ENCODE measurements at regions not wholly inside any gene's neighbourhood (a gene's known extent, or its start where the extent isn't known, plus 50 kb on each side); places are given as distances from the start of the nearest gene placed in this dataset.

DNA sequence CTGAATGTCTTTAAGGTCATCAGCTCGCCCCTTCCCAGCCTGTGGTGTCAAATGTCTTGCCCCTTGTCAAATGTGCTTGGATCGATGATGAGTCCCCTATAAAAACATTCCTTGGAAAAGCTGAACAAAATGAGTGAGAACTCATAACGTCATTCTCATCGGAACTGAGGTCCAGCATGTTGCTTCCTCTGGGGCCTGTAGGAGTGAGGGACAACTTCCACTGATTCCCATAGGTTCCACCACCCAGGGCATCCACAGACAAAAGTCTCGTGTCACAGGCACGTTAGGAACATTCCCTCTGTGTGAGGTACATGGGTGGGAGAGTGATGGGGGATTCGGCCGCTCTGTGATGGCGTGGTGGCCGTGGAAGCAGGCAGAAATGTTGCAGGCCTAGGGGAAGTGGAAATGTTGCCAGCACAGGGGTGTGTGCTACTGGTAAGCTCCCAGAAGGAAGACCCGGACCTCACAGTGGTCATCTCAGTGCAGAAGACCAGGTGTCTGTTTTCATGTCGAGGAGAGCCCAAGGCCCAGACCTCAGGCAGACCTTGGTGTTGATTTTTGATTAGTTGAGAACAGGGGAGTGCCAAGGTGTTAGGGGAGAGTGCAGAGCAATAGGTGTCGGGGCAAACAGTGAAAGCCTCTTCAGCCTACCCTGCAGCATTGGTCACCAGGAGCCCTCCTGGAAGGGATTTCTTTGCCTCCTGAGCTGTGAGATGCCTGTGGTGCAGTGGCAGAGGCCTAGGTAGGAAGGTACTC is 96.8 kb downstream of the SNRPN start:
- Histone ChIP-seq H3K36me3 (peaks cover 0 to 18% (median 0%) of the 10 kb centered on the region in 4 donors), H3K4me3 (no peak overlapping the region), H3K27me3 (no peaks in the 10 kb centered on the region), H3K27ac (no peak overlapping the region), H3K9me3 (peaks cover 4 to 45% (median 15%) of the 10 kb centered on the region in 4 donors), H3K4me1 (no peaks in the 10 kb centered on the region)
- 78% methylated on average over 9 of the region's 13 CpGs for WGBS (ENCODE audit: insufficient coverage, low coverage, low lambda C conversion rate, missing lambda C conversion rate)
- ATAC-seq (no peak), DNase-seq (peak in 2 of 3 donors; percentile 22 to 23)
- TF ChIP-seq, protein P1, sequence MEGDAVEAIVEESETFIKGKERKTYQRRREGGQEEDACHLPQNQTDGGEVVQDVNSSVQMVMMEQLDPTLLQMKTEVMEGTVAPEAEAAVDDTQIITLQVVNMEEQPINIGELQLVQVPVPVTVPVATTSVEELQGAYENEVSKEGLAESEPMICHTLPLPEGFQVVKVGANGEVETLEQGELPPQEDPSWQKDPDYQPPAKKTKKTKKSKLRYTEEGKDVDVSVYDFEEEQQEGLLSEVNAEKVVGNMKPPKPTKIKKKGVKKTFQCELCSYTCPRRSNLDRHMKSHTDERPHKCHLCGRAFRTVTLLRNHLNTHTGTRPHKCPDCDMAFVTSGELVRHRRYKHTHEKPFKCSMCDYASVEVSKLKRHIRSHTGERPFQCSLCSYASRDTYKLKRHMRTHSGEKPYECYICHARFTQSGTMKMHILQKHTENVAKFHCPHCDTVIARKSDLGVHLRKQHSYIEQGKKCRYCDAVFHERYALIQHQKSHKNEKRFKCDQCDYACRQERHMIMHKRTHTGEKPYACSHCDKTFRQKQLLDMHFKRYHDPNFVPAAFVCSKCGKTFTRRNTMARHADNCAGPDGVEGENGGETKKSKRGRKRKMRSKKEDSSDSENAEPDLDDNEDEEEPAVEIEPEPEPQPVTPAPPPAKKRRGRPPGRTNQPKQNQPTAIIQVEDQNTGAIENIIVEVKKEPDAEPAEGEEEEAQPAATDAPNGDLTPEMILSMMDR (IDR thresholded peaks at IDR 0.05), result no peak
- no peak for TF ChIP-seq POLR2A (IDR thresholded peaks at IDR 0.05)
- intact Hi-C loops (cut with DNase I), result no loop called here

DNA sequence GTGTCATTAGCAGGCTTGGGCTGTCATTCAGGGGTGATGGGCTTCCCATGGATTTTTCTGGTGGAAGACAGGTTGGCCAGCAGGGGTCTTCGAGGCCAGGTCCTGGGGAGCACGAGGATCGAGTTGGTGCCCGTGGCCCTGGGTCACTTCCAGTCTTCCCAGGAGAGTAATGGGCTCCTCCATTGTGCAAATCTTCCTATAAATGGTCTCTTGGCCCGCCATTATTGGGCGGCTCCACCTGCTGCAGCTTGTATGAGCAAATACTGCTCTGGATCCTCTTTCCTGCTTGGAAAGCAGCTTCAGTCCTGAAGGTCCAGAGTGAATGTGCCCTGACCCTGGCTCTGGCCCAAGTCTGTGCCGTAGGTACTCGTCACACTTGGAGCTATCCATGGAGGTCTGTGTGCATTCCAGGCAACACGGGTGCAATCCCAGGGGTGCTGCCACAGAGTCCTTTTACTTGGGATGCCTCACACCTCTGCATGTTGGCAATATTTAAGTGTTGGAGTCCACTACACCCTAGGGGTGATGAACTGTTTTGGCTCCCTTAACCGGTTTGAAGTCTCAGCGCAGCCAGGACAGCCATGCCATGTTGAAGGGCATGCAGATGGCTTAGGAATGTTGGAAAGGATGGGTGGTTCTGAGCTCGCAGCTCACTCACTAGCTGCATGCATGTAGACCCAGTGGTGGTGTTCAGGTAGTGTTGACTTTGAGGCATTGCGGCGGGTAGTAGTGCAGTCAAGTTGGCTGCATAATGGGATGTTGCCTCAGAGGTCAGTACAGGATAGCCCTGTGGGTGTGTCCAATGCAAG is 97.6 kb downstream of the SNRPN start:
- no peak for ATAC-seq
- peak in 2 of 3 donors; percentile 22 to 30 for DNase-seq
- Histone ChIP-seq H3K27me3 (no peaks in the 10 kb centered on the region), H3K9me3 (peaks cover 4 to 46% (median 16%) of the 10 kb centered on the region in 4 donors), H3K36me3 (peaks cover 0 to 25% (median 0%) of the 10 kb centered on the region in 4 donors), H3K4me1 (no peaks in the 10 kb centered on the region), H3K4me3 (no peak overlapping the region), H3K27ac (no peak overlapping the region)
- TF ChIP-seq POLR2A (IDR thresholded peaks at IDR 0.05), result no peak
- TF ChIP-seq, protein P1 (IDR thresholded peaks at IDR 0.05), result no peak
- 73% methylated on average over 4 of the region's 14 CpGs for WGBS (ENCODE audit: insufficient coverage, low coverage, low lambda C conversion rate, missing lambda C conversion rate)
- intact Hi-C loops (cut with DNase I), result no loop called here

DNA sequence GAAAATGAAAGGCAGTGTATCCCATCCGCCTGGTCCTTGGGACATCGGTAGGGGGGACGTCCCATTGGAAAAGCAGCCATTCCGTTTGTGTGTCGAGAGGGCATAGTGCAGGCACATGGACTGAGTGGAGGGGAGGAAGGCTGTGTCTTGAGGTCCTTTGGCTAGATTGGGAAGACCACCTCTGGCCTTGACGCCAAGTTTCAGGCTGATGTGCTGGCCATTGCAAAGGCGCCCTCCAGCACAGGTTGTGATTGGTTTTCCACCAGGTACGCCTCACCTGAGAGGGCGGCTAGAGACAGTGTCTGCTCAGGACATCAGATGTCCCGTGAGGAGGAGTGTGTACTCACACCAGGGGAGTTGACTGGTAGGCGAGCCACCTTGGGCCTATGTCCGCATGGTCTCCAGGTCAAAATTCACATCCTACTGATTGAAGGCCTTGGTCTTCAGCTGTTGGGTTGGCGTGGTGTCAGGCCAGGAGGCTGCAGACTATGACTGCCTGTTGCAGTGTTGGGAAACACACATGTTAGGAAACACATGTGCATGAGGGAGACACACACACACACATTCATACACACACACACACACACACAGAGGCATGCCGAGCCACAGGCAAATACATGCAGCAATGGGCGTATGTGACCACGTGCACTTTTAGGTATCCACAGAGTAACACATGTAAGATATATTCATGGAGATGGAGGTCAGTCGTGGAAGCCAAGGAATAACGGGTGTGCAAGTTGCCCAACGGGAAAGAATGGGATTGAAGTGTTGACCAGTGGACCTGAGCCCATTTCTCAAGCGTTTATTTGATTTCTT is 98.4 kb downstream of the SNRPN start:
- DNase-seq, result peak in 2 of 3 donors; percentile 14 to 28
- Histone ChIP-seq H3K27ac (no peak overlapping the region), H3K4me3 (no peak overlapping the region), H3K9me3 (peaks cover 4 to 50% (median 18%) of the 10 kb centered on the region in 4 donors), H3K4me1 (no peaks in the 10 kb centered on the region), H3K36me3 (peaks cover 0 to 30% (median 0%) of the 10 kb centered on the region in 4 donors), H3K27me3 (no peaks in the 10 kb centered on the region)
- no peak for TF ChIP-seq POLR2A (IDR thresholded peaks at IDR 0.05)
- TF ChIP-seq, protein P1 (IDR thresholded peaks at IDR 0.05), result no peak
- WGBS (ENCODE audit: insufficient coverage, low coverage, low lambda C conversion rate, missing lambda C conversion rate), result 87% methylated on average over 8 of the region's 20 CpGs
- ATAC-seq, result no peak
- intact Hi-C loops (cut with DNase I), result no loop called here

DNA sequence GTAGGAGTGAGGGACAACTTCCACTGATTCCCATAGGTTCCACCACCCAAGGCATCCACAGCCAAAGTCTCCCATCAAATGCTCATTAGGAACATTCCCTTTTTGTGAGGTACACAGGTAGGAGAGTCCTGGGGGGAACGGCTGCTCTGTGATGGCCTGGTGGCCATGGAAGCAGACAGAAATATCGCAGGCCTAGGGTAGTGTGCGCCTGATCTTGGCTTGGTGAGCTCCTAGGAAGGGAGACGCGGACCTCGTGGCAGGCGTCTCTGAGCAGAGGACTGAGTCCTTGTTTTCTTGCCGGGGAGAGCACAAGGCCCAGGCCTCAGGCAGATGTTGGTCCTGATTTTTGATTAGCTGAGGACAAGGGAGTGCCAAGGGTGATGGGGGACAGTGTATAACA is 99.5 kb downstream of the SNRPN start:
- peak in 1 of 3 donors; percentile 11 for DNase-seq
- 100% methylated on average over 2 of the region's 8 CpGs for WGBS (ENCODE audit: insufficient coverage, low coverage, low lambda C conversion rate, missing lambda C conversion rate)
- no peak overlapping the region for H3K4me3 ChIP-seq
- H3K27me3 ChIP-seq, result no peaks in the 10 kb centered on the region
- no peak overlapping the region for H3K27ac ChIP-seq
- no peaks in the 10 kb centered on the region for H3K4me1 ChIP-seq
- H3K36me3 ChIP-seq, result peaks cover 0 to 37% (median 0%) of the 10 kb centered on the region in 4 donors
- ATAC-seq, result no peak
- intact Hi-C loops (cut with DNase I), result no loop called here
- TF ChIP-seq, protein P1 (IDR thresholded peaks at IDR 0.05), result no peak
- TF ChIP-seq POLR2A (IDR thresholded peaks at IDR 0.05), result no peak
- peaks cover 4 to 57% (median 25%) of the 10 kb centered on the region in 4 donors for H3K9me3 ChIP-seq

Data from right lobe of liver (tissue), 6 donors.